ENCODE measurements at regions not wholly inside any gene's neighbourhood (a gene's known extent, or its start where the extent isn't known, plus 50 kb on each side); places are given as distances from the start of the nearest gene placed in this dataset.

DNA sequence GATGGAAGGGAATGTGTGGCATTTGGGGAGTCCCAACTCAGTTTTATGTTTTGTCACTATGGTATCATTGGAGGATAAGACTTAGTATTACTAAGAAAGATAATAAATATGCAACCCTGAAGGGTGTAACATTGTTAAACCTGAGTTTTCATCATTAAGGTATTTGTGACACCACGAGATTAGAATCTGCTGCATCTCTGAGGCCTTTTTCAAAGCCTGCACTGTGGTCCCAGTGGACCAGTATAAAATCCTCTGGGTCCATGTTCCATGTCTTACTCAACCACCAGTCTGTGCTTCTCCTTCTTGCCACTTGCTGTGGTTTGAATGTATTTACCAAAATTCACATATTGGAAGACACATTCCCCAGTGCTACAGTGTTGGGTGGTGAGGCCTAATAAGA is 130.6 kb downstream of the TBX18 start:
- Histone ChIP-seq H4K8ac (ENCODE audit: extremely low read depth, insufficient read depth, low read length) (no peak overlapping the region; the same call in 1 of the 2 replicates), H3K27ac (ENCODE audit: low read depth, low read length) (no peak overlapping the region), H3K27me3 (replicated peaks in 1 of 4; ENCODE audit: control insufficient read depth in 3 of 4, extremely low read depth in 1 of 4, insufficient read depth in 3 of 4, low read length in 3 of 4) (no peaks in the 10 kb centered on the region), H3K9me3 (ENCODE audit: insufficient read depth in 2 of 2, low read depth in 1 of 2, low read length in 1 of 2) (no peaks in the 10 kb centered on the region), H2AK5ac (ENCODE audit: low read depth, low read length) (no peak overlapping the region), H3K4me3 (ENCODE audit: extremely low read depth in 1 of 4, insufficient read depth in 2 of 4, low read depth in 3 of 4, low read length in 4 of 4) (no peak overlapping the region), H3K14ac (ENCODE audit: insufficient read length) (no peak overlapping the region), H3K18ac (ENCODE audit: extremely low read depth, low read length) (no peak overlapping the region), H2AFZ (ENCODE audit: low read length) (0 out of 2 replicates have a peak overlapping the region, but pooled peaks have one; percentile 22), H2BK12ac (ENCODE audit: low read depth, low read length) (no peak overlapping the region), H4K5ac (ENCODE audit: insufficient read length, low read depth, low read length) (no peak overlapping the region), H3K4ac (replicated peaks; ENCODE audit: insufficient read length, low read depth, low read length) (no peak overlapping the region), H2BK20ac (ENCODE audit: low read length) (no peak overlapping the region), H3K79me2 (ENCODE audit: control insufficient read depth in 1 of 2, insufficient read depth in 2 of 2, low read length in 2 of 2) (no peaks in the 10 kb centered on the region), H3K23ac (ENCODE audit: insufficient read length) (no peak overlapping the region), H2BK5ac (ENCODE audit: low read depth, low read length) (no peak overlapping the region), H3K56ac (replicated peaks; ENCODE audit: insufficient read length, low read depth, low read length) (no peak overlapping the region), H3K36me3 (ENCODE audit: control insufficient read depth in 2 of 4, insufficient read depth in 4 of 4, low read length in 3 of 4) (no peaks in the 10 kb centered on the region), H3K79me1 (ENCODE audit: low read depth, low read length) (no peaks in the 10 kb centered on the region), H4K91ac (replicated peaks; ENCODE audit: insufficient read length, low read length) (no peak overlapping the region), H3K9ac (replicated peaks in 1 of 4; ENCODE audit: extremely low read depth in 1 of 4, low read depth in 3 of 4, low read length in 3 of 4) (no peak overlapping the region), H3K4me1 (replicated peaks in 1 of 4; ENCODE audit: control insufficient read depth in 3 of 4, insufficient read depth in 4 of 4, low read length in 3 of 4) (no peaks in the 10 kb centered on the region), H4K20me1 (replicated peaks in 1 of 2; ENCODE audit: control insufficient read depth in 1 of 2, insufficient read depth in 2 of 2, low read length in 2 of 2) (no peaks in the 10 kb centered on the region), H3K4me2 (ENCODE audit: insufficient read depth in 1 of 2, low read depth in 2 of 2, low read length in 2 of 2) (no peak overlapping the region), H2BK120ac (replicated peaks; ENCODE audit: low read depth, low read length) (no peak overlapping the region), H3K23me2 (ENCODE audit: low read depth, low read length) (no peaks in the 10 kb centered on the region), H2BK15ac (ENCODE audit: low read length) (no peak overlapping the region)
- POLR2A ChIA-PET (ENCODE audit: partially characterized antibody) = no interaction called here
- TF ChIP-seq EGR1 (IDR thresholded peaks at IDR 0.05; ENCODE audit: borderline replicate concordance, low read depth, low read length) = no peak
- no peak for TF ChIP-seq CHD2 (IDR thresholded peaks at IDR 0.05; ENCODE audit: low read length)
- TF ChIP-seq CREB1 (IDR thresholded peaks at IDR 0.05) = no peak
- TF ChIP-seq SP4 (IDR thresholded peaks at IDR 0.05; ENCODE audit: low read length) = no peak
- no peak for TF ChIP-seq SUZ12 (IDR thresholded peaks at IDR 0.05; ENCODE audit: low read length)
- TF ChIP-seq, protein P1, sequence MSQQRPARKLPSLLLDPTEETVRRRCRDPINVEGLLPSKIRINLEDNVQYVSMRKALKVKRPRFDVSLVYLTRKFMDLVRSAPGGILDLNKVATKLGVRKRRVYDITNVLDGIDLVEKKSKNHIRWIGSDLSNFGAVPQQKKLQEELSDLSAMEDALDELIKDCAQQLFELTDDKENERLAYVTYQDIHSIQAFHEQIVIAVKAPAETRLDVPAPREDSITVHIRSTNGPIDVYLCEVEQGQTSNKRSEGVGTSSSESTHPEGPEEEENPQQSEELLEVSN (IDR thresholded peaks at IDR 0.05) = no peak
- TF ChIP-seq TAF7 (optimal IDR thresholded peaks at IDR 0.05; ENCODE audit: borderline replicate concordance, low read depth, low read length) = no peak
- no peak for TF ChIP-seq KDM4A (IDR thresholded peaks at IDR 0.05; ENCODE audit: low read depth, low read length, severe bottlenecking)
- no peak for TF ChIP-seq RBBP5 (IDR thresholded peaks at IDR 0.05; ENCODE audit: borderline replicate concordance, low read depth, low read length)
- TF ChIP-seq HDAC6 (IDR thresholded peaks at IDR 0.05; ENCODE audit: low read depth, low read length) = no peak
- TF ChIP-seq MAFK (IDR thresholded peaks at IDR 0.05; ENCODE audit: low read depth, low read length) = no peak
- TF ChIP-seq SIRT6 (IDR thresholded peaks at IDR 0.05; ENCODE audit: low read length) = no peak
- no peak for TF ChIP-seq NANOG (IDR thresholded peaks at IDR 0.05; ENCODE audit: insufficient read depth, low read depth, low read length, poor library complexity, severe bottlenecking)
- TF ChIP-seq YY1 (IDR thresholded peaks at IDR 0.05; ENCODE audit: low read depth, low read length) = no peak
- no peak for TF ChIP-seq BCL11A (IDR thresholded peaks at IDR 0.05; ENCODE audit: low read depth in 2 of 2, low read length in 2 of 2)
- TF ChIP-seq SP2 (IDR thresholded peaks at IDR 0.05; ENCODE audit: low read length) = no peak
- CTCF ChIA-PET (ENCODE audit: partially characterized antibody) = interaction anchor here (1.0 kb wide), 1 partner anchor 15 kb away, joined by 3 read pairs; no protein-coding TSS in a partner anchor
- FAIRE-seq = no peak
- WGBS, 2 experiments (ENCODE audit: extremely low coverage in 1 of 2, insufficient coverage in 1 of 2, insufficient read length in 1 of 2, insufficient replicate concordance in 2 of 2, low coverage in 1 of 2, low lambda C conversion rate in 2 of 2, missing lambda C conversion rate in 1 of 2) = 89% methylated on average over 1 of the region's 1 CpG; no CpG with 5 or more reads in 1 of the 2 experiments
- DNase-seq (ENCODE audit: low read depth in 1 of 2, low spot score in 2 of 2) = no peak

All from H1 (cell line).